ENCODE measurements at regions not wholly inside any gene's neighbourhood (a gene's known extent, or its start where the extent isn't known, plus 50 kb on each side); places are given as distances from the start of the nearest gene placed in this dataset.
"Not testable (repeated sequence)": the region's sequence is repeated elsewhere in the genome, so short reads cannot be mapped to it uniquely, and the experiment has no call there.

GRCh38 chrX:75961321-75961720 is 176.3 kb upstream of the MAGEE2 start:
- H3K27ac ChIP-seq (ENCODE audit: insufficient read depth in 1 of 2, low read depth in 1 of 2, low read length in 2 of 2, poor library complexity in 1 of 2, severe bottlenecking in 2 of 2); DNase-seq; POLR2A ChIA-PET; H3K4me3 ChIP-seq (ENCODE audit: control insufficient read depth in 1 of 7, extremely low read depth in 1 of 7, insufficient read depth in 4 of 7, low read depth in 2 of 7, low read length in 6 of 7); H3K27me3 ChIP-seq (replicated peaks in 2 of 5; ENCODE audit: control insufficient read depth in 4 of 5, insufficient read depth in 5 of 5, low read length in 4 of 5); H3K9me3 ChIP-seq (ENCODE audit: control extremely low read depth in 1 of 5, control insufficient read depth in 4 of 5, insufficient read depth in 2 of 5, low read depth in 1 of 5, low read length in 4 of 5); CTCF ChIA-PET; H3K4me1 ChIP-seq (ENCODE audit: control extremely low read depth in 1 of 4, control insufficient read depth in 4 of 4, insufficient read depth in 4 of 4, low read length in 3 of 4); H3K36me3 ChIP-seq (ENCODE audit: control insufficient read depth in 4 of 4, insufficient read depth in 4 of 4, low read length in 3 of 4): not testable (repeated sequence)
- WGBS (ENCODE audit: insufficient coverage) = no CpG with 5 or more reads among the region's 1 CpG

- Histone ChIP-seq H3K9me3 (ENCODE audit: control extremely low read depth in 1 of 5, control insufficient read depth in 4 of 5, insufficient read depth in 2 of 5, low read depth in 1 of 5, low read length in 4 of 5) (no peaks in the 10 kb centered on the region), H3K27ac (ENCODE audit: insufficient read depth in 1 of 2, low read depth in 1 of 2, low read length in 2 of 2, poor library complexity in 1 of 2, severe bottlenecking in 2 of 2) (no peak overlapping the region), H3K4me1 (ENCODE audit: control extremely low read depth in 1 of 4, control insufficient read depth in 4 of 4, insufficient read depth in 4 of 4, low read length in 3 of 4) (no peaks in the 10 kb centered on the region), H3K4me3 (ENCODE audit: control insufficient read depth in 1 of 7, extremely low read depth in 1 of 7, insufficient read depth in 4 of 7, low read depth in 2 of 7, low read length in 6 of 7) (no peak overlapping the region), H3K27me3 (replicated peaks in 2 of 5; ENCODE audit: control insufficient read depth in 4 of 5, insufficient read depth in 5 of 5, low read length in 4 of 5) (no peaks in the 10 kb centered on the region), H3K36me3 (ENCODE audit: control insufficient read depth in 4 of 4, insufficient read depth in 4 of 4, low read length in 3 of 4) (no peaks in the 10 kb centered on the region)
- no peak for DNase-seq
- CTCF ChIA-PET = no interaction called here
- 84% methylated on average over 6 of the region's 7 CpGs for WGBS (ENCODE audit: insufficient coverage)
- POLR2A ChIA-PET = no interaction called here
Measured at GRCh38 chrX:75963774-75964173, 178.7 kb upstream of the MAGEE2 start.

GRCh38 chrX:75968293-75968692 is 183.2 kb upstream of the MAGEE2 start:
- DNase-seq = no peak
- H3K4me3 ChIP-seq (ENCODE audit: control insufficient read depth in 1 of 7, extremely low read depth in 1 of 7, insufficient read depth in 4 of 7, low read depth in 2 of 7, low read length in 6 of 7) = no peak overlapping the region
- H3K27me3 ChIP-seq (replicated peaks in 2 of 5; ENCODE audit: control insufficient read depth in 4 of 5, insufficient read depth in 5 of 5, low read length in 4 of 5) = no peaks in the 10 kb centered on the region
- POLR2A ChIA-PET = no interaction called here
- 70% methylated on average over 3 of the region's 5 CpGs for WGBS (ENCODE audit: insufficient coverage)
- peaks cover 0 to 4% (median 0%) of the 10 kb centered on the region in 5 experiments for H3K9me3 ChIP-seq (ENCODE audit: control extremely low read depth in 1 of 5, control insufficient read depth in 4 of 5, insufficient read depth in 2 of 5, low read depth in 1 of 5, low read length in 4 of 5)
- no peak overlapping the region for H3K27ac ChIP-seq (ENCODE audit: insufficient read depth in 1 of 2, low read depth in 1 of 2, low read length in 2 of 2, poor library complexity in 1 of 2, severe bottlenecking in 2 of 2)
- CTCF ChIA-PET = no interaction called here
- no peaks in the 10 kb centered on the region for H3K4me1 ChIP-seq (ENCODE audit: control extremely low read depth in 1 of 4, control insufficient read depth in 4 of 4, insufficient read depth in 4 of 4, low read length in 3 of 4)
- no peaks in the 10 kb centered on the region for H3K36me3 ChIP-seq (ENCODE audit: control insufficient read depth in 4 of 4, insufficient read depth in 4 of 4, low read length in 3 of 4)

GRCh38 chrX:75986976-75987375 is 185.9 kb upstream of the PBDC1 start:
- Histone ChIP-seq H3K36me3 (ENCODE audit: control insufficient read depth in 4 of 4, insufficient read depth in 4 of 4, low read length in 3 of 4) (no peaks in the 10 kb centered on the region), H3K27ac (ENCODE audit: insufficient read depth in 1 of 2, low read depth in 1 of 2, low read length in 2 of 2, poor library complexity in 1 of 2, severe bottlenecking in 2 of 2) (no peak overlapping the region), H3K4me1 (ENCODE audit: control extremely low read depth in 1 of 4, control insufficient read depth in 4 of 4, insufficient read depth in 4 of 4, low read length in 3 of 4) (no peaks in the 10 kb centered on the region), H3K4me3 (ENCODE audit: control insufficient read depth in 1 of 7, extremely low read depth in 1 of 7, insufficient read depth in 4 of 7, low read depth in 2 of 7, low read length in 6 of 7) (no peak overlapping the region), H3K9me3 (ENCODE audit: control extremely low read depth in 1 of 5, control insufficient read depth in 4 of 5, insufficient read depth in 2 of 5, low read depth in 1 of 5, low read length in 4 of 5) (no peaks in the 10 kb centered on the region), H3K27me3 (replicated peaks in 2 of 5; ENCODE audit: control insufficient read depth in 4 of 5, insufficient read depth in 5 of 5, low read length in 4 of 5) (no peaks in the 10 kb centered on the region)
- ChIA-PET POLR2A (no interaction called here), CTCF (no interaction called here)
- WGBS (ENCODE audit: insufficient coverage) = no CpG with 5 or more reads among the region's 2 CpGs
- no peak for DNase-seq

- no peak for DNase-seq
- CTCF ChIA-PET = no interaction called here
- no peaks in the 10 kb centered on the region for H3K4me1 ChIP-seq (ENCODE audit: control extremely low read depth in 1 of 4, control insufficient read depth in 4 of 4, insufficient read depth in 4 of 4, low read length in 3 of 4)
- no peak overlapping the region for H3K4me3 ChIP-seq (ENCODE audit: control insufficient read depth in 1 of 7, extremely low read depth in 1 of 7, insufficient read depth in 4 of 7, low read depth in 2 of 7, low read length in 6 of 7)
- no peaks in the 10 kb centered on the region for H3K36me3 ChIP-seq (ENCODE audit: control insufficient read depth in 4 of 4, insufficient read depth in 4 of 4, low read length in 3 of 4)
- no peaks in the 10 kb centered on the region for H3K27me3 ChIP-seq (replicated peaks in 2 of 5; ENCODE audit: control insufficient read depth in 4 of 5, insufficient read depth in 5 of 5, low read length in 4 of 5)
- POLR2A ChIA-PET = interaction anchor here (0.6 kb wide), 1 partner anchor 1327 kb away, joined by 3 read pairs; no protein-coding TSS in a partner anchor
- H3K9me3 ChIP-seq (ENCODE audit: control extremely low read depth in 1 of 5, control insufficient read depth in 4 of 5, insufficient read depth in 2 of 5, low read depth in 1 of 5, low read length in 4 of 5) = no peaks in the 10 kb centered on the region
- no peak overlapping the region for H3K27ac ChIP-seq (ENCODE audit: insufficient read depth in 1 of 2, low read depth in 1 of 2, low read length in 2 of 2, poor library complexity in 1 of 2, severe bottlenecking in 2 of 2)
- 33% methylated on average over 1 of the region's 3 CpGs for WGBS (ENCODE audit: insufficient coverage)
Measured at GRCh38 chrX:75989806-75990590, 182.9 kb upstream of the PBDC1 start.

GRCh38 chrX:75997692-75998091 is 175.2 kb upstream of the PBDC1 start:
- H3K9me3 ChIP-seq (ENCODE audit: control extremely low read depth in 1 of 5, control insufficient read depth in 4 of 5, insufficient read depth in 2 of 5, low read depth in 1 of 5, low read length in 4 of 5) = peaks cover 0 to 10% (median 0%) of the 10 kb centered on the region in 5 experiments
- no peak for DNase-seq
- H3K27ac ChIP-seq (ENCODE audit: insufficient read depth in 1 of 2, low read depth in 1 of 2, low read length in 2 of 2, poor library complexity in 1 of 2, severe bottlenecking in 2 of 2) = no peak overlapping the region
- 54% methylated on average over 3 of the region's 3 CpGs for WGBS (ENCODE audit: insufficient coverage)
- ChIA-PET CTCF (no interaction called here), POLR2A (no interaction called here)
- H3K36me3 ChIP-seq (ENCODE audit: control insufficient read depth in 4 of 4, insufficient read depth in 4 of 4, low read length in 3 of 4) = no peaks in the 10 kb centered on the region
- no peaks in the 10 kb centered on the region for H3K4me1 ChIP-seq (ENCODE audit: control extremely low read depth in 1 of 4, control insufficient read depth in 4 of 4, insufficient read depth in 4 of 4, low read length in 3 of 4)
- H3K4me3 ChIP-seq (ENCODE audit: control insufficient read depth in 1 of 7, extremely low read depth in 1 of 7, insufficient read depth in 4 of 7, low read depth in 2 of 7, low read length in 6 of 7) = no peak overlapping the region
- H3K27me3 ChIP-seq (replicated peaks in 2 of 5; ENCODE audit: control insufficient read depth in 4 of 5, insufficient read depth in 5 of 5, low read length in 4 of 5) = peaks cover 0 to 4% (median 0%) of the 10 kb centered on the region in 5 experiments

GRCh38 chrX:76014321-76014720 is 158.5 kb upstream of the PBDC1 start:
- Histone ChIP-seq H3K4me3 (ENCODE audit: control insufficient read depth in 1 of 7, extremely low read depth in 1 of 7, insufficient read depth in 4 of 7, low read depth in 2 of 7, low read length in 6 of 7) (no peak overlapping the region), H3K27me3 (replicated peaks in 2 of 5; ENCODE audit: control insufficient read depth in 4 of 5, insufficient read depth in 5 of 5, low read length in 4 of 5) (no peaks in the 10 kb centered on the region), H3K4me1 (ENCODE audit: control extremely low read depth in 1 of 4, control insufficient read depth in 4 of 4, insufficient read depth in 4 of 4, low read length in 3 of 4) (no peaks in the 10 kb centered on the region), H3K27ac (ENCODE audit: insufficient read depth in 1 of 2, low read depth in 1 of 2, low read length in 2 of 2, poor library complexity in 1 of 2, severe bottlenecking in 2 of 2) (no peak overlapping the region), H3K9me3 (ENCODE audit: control extremely low read depth in 1 of 5, control insufficient read depth in 4 of 5, insufficient read depth in 2 of 5, low read depth in 1 of 5, low read length in 4 of 5) (peaks cover 0 to 24% (median 2%) of the 10 kb centered on the region in 5 experiments), H3K36me3 (ENCODE audit: control insufficient read depth in 4 of 4, insufficient read depth in 4 of 4, low read length in 3 of 4) (no peaks in the 10 kb centered on the region)
- ChIA-PET POLR2A (no interaction called here), CTCF (no interaction called here)
- DNase-seq = no peak
- WGBS (ENCODE audit: insufficient coverage) = 67% methylated on average over 1 of the region's 3 CpGs
